Vagina (tissue), 2 donors: ENCODE measurements at regions not wholly inside any gene's neighbourhood (a gene's known extent, or its start where the extent isn't known, plus 50 kb on each side); places are given as distances from the start of the nearest gene placed in this dataset.

Experiments
- DNase-seq, 2 donors: peaks; one replicate each; pipeline ENCODE4 v3.0.0-alpha.2; 2017; ENCODE audit errors: extremely low spot score in 2 of 2
- H3K27ac ChIP-seq: fragments of 200-600 bp; sonication (generic); one replicate; pipeline ENCODE4 v1.5.1; 2019
- H3K27me3 ChIP-seq: fragments of 200-600 bp; sonication (generic); one replicate; pipeline ENCODE4 v1.5.1; 2019
- H3K36me3 ChIP-seq, 2 donors: fragments of 200-600 bp; sonication (generic); one replicate each; pipeline ENCODE4 v1.5.1; 2017 to 2019
- H3K4me1 ChIP-seq: fragments of 200-600 bp; sonication (generic); one replicate; pipeline ENCODE4 v1.5.1; 2019
- H3K4me3 ChIP-seq, 2 donors: fragments of 200-600 bp; sonication (generic); 1 replicate in 1 of 2; 2 replicates in 1 of 2; pipeline ENCODE4 v1.5.1; 2016 to 2019
- H3K9me3 ChIP-seq: fragments of 200-600 bp; sonication (generic); one replicate; pipeline ENCODE4 v1.5.1; 2019
- CTCF ChIP-seq, 3 experiments: fragments of 450-650 bp in 2 of 3; fragments of 200-600 bp in 1 of 3; sonication (generic) in 1 of 3; IDR thresholded peaks; one replicate each; pipeline ENCODE4 v1.5.1; 2017 to 2019; ENCODE audit warnings: antibody characterized with exemption in 3 of 3, mild to moderate bottlenecking in 2 of 3, moderate library complexity in 2 of 3
- POLR2A ChIP-seq, 2 donors: fragments of 450-650 bp; IDR thresholded peaks; one replicate each; pipeline ENCODE4 v1.6.1; 2017; ENCODE audit warnings: antibody characterized with exemption in 2 of 2, mild to moderate bottlenecking in 2 of 2, moderate library complexity in 2 of 2
- POLR2AphosphoS5 ChIP-seq, 2 donors: sonication (generic); formaldehyde crosslinking; IDR thresholded peaks; one replicate each; pipeline ENCODE4 v1.9.0; 2017; ENCODE audit warnings: antibody characterized with exemption in 2 of 2, mild to moderate bottlenecking in 2 of 2, low read depth in 1 of 2; ENCODE audit not compliant: insufficient read depth in 1 of 2
- intact Hi-C: fragments of 100-400 bp; cut with DNase I; formaldehyde crosslinking; loops from one replicate; pipeline ENCODE4 v1.15.1; 2023

GRCh38 chr12:22951206-22951605 is 326.2 kb downstream of the ETNK1 start:
- no peak overlapping the region for H3K27ac ChIP-seq
- no peak overlapping the region for H3K4me3 ChIP-seq
- no peak for DNase-seq
- no peaks in the 10 kb centered on the region for H3K4me1 ChIP-seq
- H3K27me3 ChIP-seq = no peaks in the 10 kb centered on the region
- H3K9me3 ChIP-seq = no peaks in the 10 kb centered on the region
- TF ChIP-seq POLR2AphosphoS5 (IDR thresholded peaks at IDR 0.05; ENCODE audit: insufficient read depth in 1 of 2, low read depth in 1 of 2) = no peak
- no peak for TF ChIP-seq CTCF (IDR thresholded peaks at IDR 0.05)
- no peak for TF ChIP-seq POLR2A (IDR thresholded peaks at IDR 0.05)
- intact Hi-C loops = no loop called here
- no peaks in the 10 kb centered on the region for H3K36me3 ChIP-seq

GRCh38 chr12:22956690-22957089 is 331.7 kb downstream of the ETNK1 start:
- H3K36me3 ChIP-seq = no peaks in the 10 kb centered on the region
- H3K27me3 ChIP-seq = no peaks in the 10 kb centered on the region
- H3K9me3 ChIP-seq = no peaks in the 10 kb centered on the region
- no peaks in the 10 kb centered on the region for H3K4me1 ChIP-seq
- H3K4me3 ChIP-seq = no peak overlapping the region
- intact Hi-C loops = no loop called here
- no peak for TF ChIP-seq POLR2A (IDR thresholded peaks at IDR 0.05)
- no peak for TF ChIP-seq CTCF (IDR thresholded peaks at IDR 0.05)
- no peak for TF ChIP-seq POLR2AphosphoS5 (IDR thresholded peaks at IDR 0.05; ENCODE audit: insufficient read depth in 1 of 2, low read depth in 1 of 2)
- no peak for DNase-seq
- no peak overlapping the region for H3K27ac ChIP-seq

- intact Hi-C loops = no loop called here
- Histone ChIP-seq H3K36me3 (no peaks in the 10 kb centered on the region), H3K9me3 (no peaks in the 10 kb centered on the region), H3K4me1 (no peaks in the 10 kb centered on the region), H3K27me3 (no peaks in the 10 kb centered on the region), H3K27ac (no peak overlapping the region), H3K4me3 (no peak overlapping the region)
- TF ChIP-seq CTCF (IDR thresholded peaks at IDR 0.05) (no peak), POLR2A (IDR thresholded peaks at IDR 0.05) (no peak), POLR2AphosphoS5 (IDR thresholded peaks at IDR 0.05; ENCODE audit: insufficient read depth in 1 of 2, low read depth in 1 of 2) (no peak)
- DNase-seq = no peak
Measured at GRCh38 chr12:22967171-22967570, 342.2 kb downstream of the ETNK1 start.

- intact Hi-C loops = no loop called here
- Histone ChIP-seq H3K4me3 (no peak overlapping the region), H3K4me1 (no peaks in the 10 kb centered on the region), H3K27me3 (no peaks in the 10 kb centered on the region), H3K36me3 (no peaks in the 10 kb centered on the region), H3K27ac (no peak overlapping the region), H3K9me3 (no peaks in the 10 kb centered on the region)
- TF ChIP-seq CTCF (IDR thresholded peaks at IDR 0.05) = no peak
- TF ChIP-seq POLR2A (IDR thresholded peaks at IDR 0.05) = no peak
- no peak for TF ChIP-seq POLR2AphosphoS5 (IDR thresholded peaks at IDR 0.05; ENCODE audit: insufficient read depth in 1 of 2, low read depth in 1 of 2)
- no peak for DNase-seq
Measured at GRCh38 chr12:22969521-22969920, 344.6 kb downstream of the ETNK1 start.

GRCh38 chr12:22971247-22971646 is 346.3 kb downstream of the ETNK1 start:
- H3K4me3 ChIP-seq = no peak overlapping the region
- intact Hi-C loops = no loop called here

More at GRCh38 chr12:22971247-22971646, 346.3 kb downstream of the ETNK1 start:
- Histone ChIP-seq H3K9me3 (no peaks in the 10 kb centered on the region), H3K36me3 (no peaks in the 10 kb centered on the region), H3K4me1 (no peaks in the 10 kb centered on the region), H3K27ac (no peak overlapping the region), H3K27me3 (no peaks in the 10 kb centered on the region)
- no peak for TF ChIP-seq POLR2A (IDR thresholded peaks at IDR 0.05)
- no peak for DNase-seq
